Transverse colon (tissue), 4 donors: ENCODE measurements at regions not wholly inside any gene's neighbourhood (a gene's known extent, or its start where the extent isn't known, plus 50 kb on each side); places are given as distances from the start of the nearest gene placed in this dataset.
"Not testable (repeated sequence)": the region's sequence is repeated elsewhere in the genome, so short reads cannot be mapped to it uniquely, and the experiment has no call there.

Experiments
- DNase-seq: peaks from one replicate; pipeline ENCODE4 v3.0.0-alpha.2; 2019
- H3K27ac ChIP-seq, 4 donors: fragments of 200-600 bp; sonication (generic); 2 replicates each; pipeline ENCODE4 v1.5.1; 2016 to 2018; ENCODE audit warnings: inconsistent platforms in 4 of 4
- H3K27me3 ChIP-seq: fragments of 200-600 bp; sonication (generic); 2 replicates; pipeline ENCODE4 v1.5.1; 2017; ENCODE audit warnings: inconsistent platforms
- H3K36me3 ChIP-seq, 4 donors: fragments of 200-600 bp; sonication (generic); 2 replicates each; pipeline ENCODE4 v1.5.1; 2017 to 2019; ENCODE audit warnings: inconsistent platforms in 4 of 4
- H3K4me1 ChIP-seq, 4 donors: fragments of 200-600 bp; sonication (generic); 2 replicates each; pipeline ENCODE4 v1.5.1; 2017 to 2020; ENCODE audit warnings: inconsistent platforms in 4 of 4
- H3K4me3 ChIP-seq, 4 donors: fragments of 200-600 bp; sonication (generic); 1 replicate in 1 of 4; 2 replicates in 3 of 4; pipeline versions ENCODE4 v1.5.1 to v1.6.1; 2017 to 2019; ENCODE audit warnings: inconsistent platforms in 4 of 4
- H3K9me3 ChIP-seq, 2 donors: fragments of 200-600 bp; sonication (generic); 2 replicates each; pipeline ENCODE4 v1.5.1; 2017 to 2019; ENCODE audit warnings: inconsistent platforms in 2 of 2
- CTCF ChIP-seq, 5 experiments: fragments of 200-600 bp in 3 of 5; fragments of 450-650 bp in 2 of 5; sonication (generic) in 3 of 5; IDR thresholded peaks; 1 replicate in 2 of 5; 2 replicates in 3 of 5; pipeline ENCODE4 v1.5.1; 2016 to 2017; ENCODE audit warnings: antibody characterized with exemption in 5 of 5, inconsistent platforms in 3 of 5, mild to moderate bottlenecking in 2 of 5, moderate library complexity in 1 of 5
- EP300 ChIP-seq: sonication (generic); formaldehyde crosslinking; IDR thresholded peaks from one replicate; pipeline ENCODE4 v1.6.1; 2017; ENCODE audit warnings: antibody characterized with exemption, low read depth
- POLR2A ChIP-seq: fragments of 450-650 bp; IDR thresholded peaks from one replicate; pipeline ENCODE4 v1.6.1; 2016; ENCODE audit warnings: antibody characterized with exemption, mild to moderate bottlenecking, moderate library complexity
- POLR2AphosphoS5 ChIP-seq, 3 donors: sonication (generic); formaldehyde crosslinking; IDR thresholded peaks; one replicate each; pipeline ENCODE4 v1.6.1; 2016; ENCODE audit warnings: antibody characterized with exemption in 3 of 3
- WGBS, 2 donors: methylation state at CpG; one replicate each; pipeline ENCODE4 v1.1.5; 2018; ENCODE audit warnings: low coverage in 1 of 2; 5-methylcytosine and 5-hydroxymethylcytosine counted together
- in situ Hi-C, 4 donors: fragments of 200-750 bp; cut with MboI; loops; one replicate each; pipeline versions ENCODE4 v1.15.0 to v1.15.1; 2017; ENCODE audit warnings: low sequenced_read_pairs in 3 of 4, low pct_ligation_motif_present in 1 of 4, low pct_unique_long_range_greater_than_20kb in 1 of 4
- intact Hi-C: fragments of 100-400 bp; cut with DNase I; formaldehyde crosslinking; loops from one replicate; pipeline ENCODE4 v1.15.1; 2023; ENCODE audit warnings: low total_unique reads

GRCh38 chr6:115750946-115751345 lies 309.7 kb downstream of the FRK start:
- Histone ChIP-seq H3K27ac (no peak overlapping the region), H3K9me3 (no peaks in the 10 kb centered on the region), H3K4me3 (no peak overlapping the region), H3K4me1 (no peaks in the 10 kb centered on the region), H3K36me3 (no peaks in the 10 kb centered on the region), H3K27me3 (no peaks in the 10 kb centered on the region)
- in situ Hi-C loops (no loop called here), intact Hi-C loops (no loop called here)
- TF ChIP-seq EP300 (no peak), POLR2A (no peak)
- 73 to 76% methylated on average over 5 of the region's 5 CpGs for WGBS, 2 donors
- no peak for DNase-seq

DNA sequence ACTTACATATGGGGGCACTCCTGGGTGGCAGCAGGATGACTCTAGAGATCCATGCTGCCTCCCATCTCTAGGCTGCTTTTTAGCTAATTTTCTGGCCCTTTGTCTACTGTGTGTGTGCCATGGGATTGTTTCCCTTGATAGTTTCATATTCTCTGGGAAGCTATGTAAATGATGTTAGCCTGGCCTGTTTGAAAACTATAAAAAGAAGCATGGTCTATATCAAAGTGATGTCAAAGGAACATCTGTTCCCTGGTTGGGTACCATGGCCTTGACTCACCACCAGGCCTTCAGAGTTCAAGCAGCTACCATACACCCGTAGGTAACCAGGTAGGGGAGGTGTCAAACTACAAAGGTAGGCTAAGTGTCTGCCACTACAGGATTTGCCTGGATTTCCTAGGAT lies 310.4 kb downstream of the FRK start:
- TF ChIP-seq POLR2AphosphoS5 (IDR thresholded peaks at IDR 0.05): peak in 2 of 3 donors; percentile 50 to 78
- TF ChIP-seq EP300: no peak
- no peaks in the 10 kb centered on the region for H3K36me3 ChIP-seq
- no peak for DNase-seq
- H3K4me1 ChIP-seq: no peaks in the 10 kb centered on the region
- H3K9me3 ChIP-seq: no peaks in the 10 kb centered on the region
- intact Hi-C loops: no loop called here
- in situ Hi-C loops: no loop called here
- H3K27me3 ChIP-seq: no peaks in the 10 kb centered on the region
- H3K4me3 ChIP-seq: no peak overlapping the region
- H3K27ac ChIP-seq: no peak overlapping the region
- 64% methylated on average over 1 of the region's 1 CpG; no CpG with 5 or more reads in 1 of the 2 donors for WGBS, 2 donors

- DNase-seq: no peak
- intact Hi-C loops: no loop called here
- TF ChIP-seq POLR2A (no peak), EP300 (no peak), POLR2AphosphoS5 (IDR thresholded peaks at IDR 0.05) (no peak), CTCF (IDR thresholded peaks at IDR 0.05) (no peak)
- Histone ChIP-seq H3K4me1 (no peaks in the 10 kb centered on the region), H3K27ac (no peak overlapping the region), H3K9me3 (no peaks in the 10 kb centered on the region), H3K36me3 (no peaks in the 10 kb centered on the region), H3K27me3 (no peaks in the 10 kb centered on the region), H3K4me3 (no peak overlapping the region)
- 0% methylated on average over 1 of the region's 1 CpG for WGBS, 2 donors
- in situ Hi-C loops: no loop called here
Measured at GRCh38 chr6:115747719-115748118, 313.0 kb downstream of the FRK start.

- H3K36me3 ChIP-seq, H3K4me1 ChIP-seq, in situ Hi-C loops, H3K4me3 ChIP-seq, DNase-seq, intact Hi-C loops, H3K27ac ChIP-seq, H3K27me3 ChIP-seq, H3K9me3 ChIP-seq: not testable (repeated sequence)
- 79 to 100% methylated on average over 1 to 3 of the region's 3 CpGs for WGBS, 2 donors
Measured at GRCh38 chr6:115746583-115746982, 314.1 kb downstream of the FRK start.

DNA sequence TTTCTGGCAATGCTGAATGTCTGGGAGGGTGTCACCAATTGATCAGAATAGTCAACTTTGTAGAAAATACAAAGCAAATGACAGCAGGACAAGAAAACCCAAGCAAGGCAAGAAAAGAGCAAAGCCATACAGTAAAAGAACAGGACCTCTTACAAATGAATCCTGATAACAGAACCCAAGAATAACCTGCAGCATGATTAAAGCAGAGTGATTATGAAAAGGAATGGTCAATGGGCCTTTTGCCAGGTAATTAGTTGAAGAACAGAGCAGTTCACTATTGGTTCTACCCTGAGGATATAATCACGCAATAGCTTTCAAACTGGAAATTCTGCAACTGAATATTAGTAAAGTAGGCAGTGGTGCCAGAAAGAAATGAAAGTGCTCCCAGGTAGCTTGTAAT lies 319.8 kb downstream of the FRK start:
- Histone ChIP-seq H3K4me1 (no peaks in the 10 kb centered on the region), H3K36me3 (no peaks in the 10 kb centered on the region), H3K4me3 (no peak overlapping the region), H3K9me3 (no peaks in the 10 kb centered on the region), H3K27me3 (no peaks in the 10 kb centered on the region), H3K27ac (no peak overlapping the region)
- intact Hi-C loops: no loop called here
- TF ChIP-seq POLR2AphosphoS5 (IDR thresholded peaks at IDR 0.05): no peak
- no peak for TF ChIP-seq POLR2A
- TF ChIP-seq EP300: no peak
- TF ChIP-seq CTCF (IDR thresholded peaks at IDR 0.05): no peak
- no peak for DNase-seq
- WGBS, 2 donors: 96 to 100% methylated on average over 1 of the region's 1 CpG
- in situ Hi-C loops: no loop called here

- no peak for TF ChIP-seq EP300
- TF ChIP-seq POLR2A: no peak
- no peak for TF ChIP-seq CTCF (IDR thresholded peaks at IDR 0.05)
- TF ChIP-seq POLR2AphosphoS5 (IDR thresholded peaks at IDR 0.05): no peak
- Histone ChIP-seq H3K36me3 (no peaks in the 10 kb centered on the region), H3K4me3 (no peak overlapping the region), H3K27me3 (no peaks in the 10 kb centered on the region), H3K9me3 (no peaks in the 10 kb centered on the region), H3K27ac (no peak overlapping the region), H3K4me1 (no peaks in the 10 kb centered on the region)
- no peak for DNase-seq
- intact Hi-C loops: no loop called here
- WGBS, 2 donors: 80 to 92% methylated on average over 2 to 5 of the region's 5 CpGs
- in situ Hi-C loops: no loop called here
Measured at GRCh38 chr6:115735610-115736009, 325.1 kb downstream of the FRK start.
